ENCODE measurements at regions not wholly inside any gene's neighbourhood (a gene's known extent, or its start where the extent isn't known, plus 50 kb on each side); places are given as distances from the start of the nearest gene placed in this dataset.

DNA sequence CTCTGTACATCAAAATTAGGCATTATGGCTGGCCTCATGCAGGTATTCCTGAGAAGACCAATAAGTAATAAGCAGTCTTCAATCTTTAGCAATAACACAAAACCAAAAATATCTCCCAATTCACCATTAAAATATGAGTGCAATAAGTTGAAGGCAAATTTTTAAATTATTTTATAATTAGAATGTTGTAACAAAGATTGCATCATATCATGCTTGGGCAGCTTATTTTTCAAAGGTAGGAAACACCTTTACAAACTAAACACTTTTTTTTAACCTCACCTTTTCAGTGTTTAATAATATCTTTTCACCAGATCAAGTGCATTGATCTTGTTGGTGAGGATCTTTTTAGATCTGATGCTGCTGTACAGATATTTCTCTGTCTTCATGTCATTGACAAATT, 592.9 kb upstream of the PITX2 start:
- H3K36me3 ChIP-seq (replicated peaks), result no peaks in the 10 kb centered on the region
- no peaks in the 10 kb centered on the region for H3K27me3 ChIP-seq (replicated peaks)
- no peak for DNase-seq
- TF ChIP-seq, protein P1, sequence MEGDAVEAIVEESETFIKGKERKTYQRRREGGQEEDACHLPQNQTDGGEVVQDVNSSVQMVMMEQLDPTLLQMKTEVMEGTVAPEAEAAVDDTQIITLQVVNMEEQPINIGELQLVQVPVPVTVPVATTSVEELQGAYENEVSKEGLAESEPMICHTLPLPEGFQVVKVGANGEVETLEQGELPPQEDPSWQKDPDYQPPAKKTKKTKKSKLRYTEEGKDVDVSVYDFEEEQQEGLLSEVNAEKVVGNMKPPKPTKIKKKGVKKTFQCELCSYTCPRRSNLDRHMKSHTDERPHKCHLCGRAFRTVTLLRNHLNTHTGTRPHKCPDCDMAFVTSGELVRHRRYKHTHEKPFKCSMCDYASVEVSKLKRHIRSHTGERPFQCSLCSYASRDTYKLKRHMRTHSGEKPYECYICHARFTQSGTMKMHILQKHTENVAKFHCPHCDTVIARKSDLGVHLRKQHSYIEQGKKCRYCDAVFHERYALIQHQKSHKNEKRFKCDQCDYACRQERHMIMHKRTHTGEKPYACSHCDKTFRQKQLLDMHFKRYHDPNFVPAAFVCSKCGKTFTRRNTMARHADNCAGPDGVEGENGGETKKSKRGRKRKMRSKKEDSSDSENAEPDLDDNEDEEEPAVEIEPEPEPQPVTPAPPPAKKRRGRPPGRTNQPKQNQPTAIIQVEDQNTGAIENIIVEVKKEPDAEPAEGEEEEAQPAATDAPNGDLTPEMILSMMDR (IDR thresholded peaks at IDR 0.05; ENCODE audit: low read depth, low read length, missing control alignments), result no peak
- no peak overlapping the region for H3K4me3 ChIP-seq (ENCODE audit: low read depth, low read length)
- in situ Hi-C loops (cut with HindIII; ENCODE audit: low pct_ligation_motif_present, low sequenced_read_pairs), result no loop called here
- H3K27ac ChIP-seq, result no peak overlapping the region

DNA sequence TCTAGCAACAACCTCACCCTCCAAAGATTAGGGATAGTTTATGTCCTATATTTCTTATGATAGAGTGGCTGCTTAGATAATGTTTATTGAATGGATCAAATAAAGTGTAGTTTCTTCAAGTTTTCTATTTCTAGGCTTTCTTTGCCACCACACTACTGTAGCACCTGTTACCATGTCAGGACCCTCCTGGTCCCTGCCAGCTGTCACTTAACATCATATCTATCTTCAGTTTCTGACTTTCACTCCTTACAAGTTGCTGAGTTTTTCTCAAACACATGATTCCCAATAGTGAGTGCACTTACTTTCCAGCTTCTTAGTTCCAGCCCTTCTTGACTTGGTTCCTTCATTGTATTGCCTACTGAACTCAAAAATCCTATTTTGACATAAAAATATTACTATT, 593.9 kb upstream of the PITX2 start:
- Histone ChIP-seq H3K4me3 (ENCODE audit: low read depth, low read length) (no peak overlapping the region), H3K36me3 (replicated peaks) (no peaks in the 10 kb centered on the region), H3K27ac (no peak overlapping the region), H3K27me3 (replicated peaks) (no peaks in the 10 kb centered on the region)
- no peak for DNase-seq
- in situ Hi-C loops (cut with HindIII; ENCODE audit: low pct_ligation_motif_present, low sequenced_read_pairs), result no loop called here
- TF ChIP-seq, protein P1 (IDR thresholded peaks at IDR 0.05; ENCODE audit: low read depth, low read length, missing control alignments), result no peak

DNA sequence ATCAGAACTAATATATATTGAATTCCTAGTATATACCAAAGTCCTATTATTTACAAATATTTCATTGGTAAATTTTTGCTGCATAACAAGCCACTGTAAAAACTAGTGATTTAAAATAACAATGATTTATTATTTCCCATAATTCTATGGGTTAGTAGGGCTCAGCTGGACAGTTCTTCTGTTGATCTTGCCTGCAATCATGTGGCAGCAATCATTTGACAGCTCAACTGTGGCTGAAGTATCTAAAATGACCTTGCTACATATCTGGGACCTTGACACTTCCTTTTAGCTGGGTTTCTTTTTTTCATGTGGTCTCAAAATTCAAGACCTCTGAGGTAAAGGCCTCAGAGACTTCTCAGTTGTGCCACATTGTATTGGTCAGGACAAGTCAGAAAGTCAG, 598.5 kb upstream of the PITX2 start:
- Histone ChIP-seq H3K27ac (no peak overlapping the region), H3K27me3 (replicated peaks) (no peaks in the 10 kb centered on the region), H3K4me3 (ENCODE audit: low read depth, low read length) (no peak overlapping the region), H3K36me3 (replicated peaks) (no peaks in the 10 kb centered on the region)
- no peak for DNase-seq
- in situ Hi-C loops (cut with HindIII; ENCODE audit: low pct_ligation_motif_present, low sequenced_read_pairs), result no loop called here
- TF ChIP-seq, protein P1 (IDR thresholded peaks at IDR 0.05; ENCODE audit: low read depth, low read length, missing control alignments), result no peak

DNA sequence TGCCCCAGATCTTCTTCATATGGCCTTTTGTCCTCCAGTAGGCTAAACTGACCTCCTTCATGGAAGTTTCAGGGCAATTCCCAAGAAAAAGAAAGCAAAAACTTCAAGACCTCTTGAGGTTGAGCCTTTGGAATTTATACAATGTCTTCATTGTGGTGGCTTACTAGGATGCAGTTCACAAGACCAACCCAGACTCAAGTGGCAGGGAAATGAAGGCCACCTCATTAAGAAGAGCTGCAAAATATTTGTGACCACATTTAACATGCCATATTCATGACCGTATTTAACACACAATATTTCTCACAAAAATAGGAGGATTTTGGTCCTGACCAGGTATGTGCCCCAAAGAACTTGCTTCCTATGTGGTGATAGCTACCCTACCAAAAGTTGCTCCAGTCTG, 605.5 kb upstream of the PITX2 start:
- no peaks in the 10 kb centered on the region for H3K27me3 ChIP-seq (replicated peaks)
- no peaks in the 10 kb centered on the region for H3K36me3 ChIP-seq (replicated peaks)
- no peak overlapping the region for H3K4me3 ChIP-seq (ENCODE audit: low read depth, low read length)
- in situ Hi-C loops (cut with HindIII; ENCODE audit: low pct_ligation_motif_present, low sequenced_read_pairs), result no loop called here
- no peak for DNase-seq
- TF ChIP-seq, protein P1 (IDR thresholded peaks at IDR 0.05; ENCODE audit: low read depth, low read length, missing control alignments), result no peak
- no peak overlapping the region for H3K27ac ChIP-seq

DNA sequence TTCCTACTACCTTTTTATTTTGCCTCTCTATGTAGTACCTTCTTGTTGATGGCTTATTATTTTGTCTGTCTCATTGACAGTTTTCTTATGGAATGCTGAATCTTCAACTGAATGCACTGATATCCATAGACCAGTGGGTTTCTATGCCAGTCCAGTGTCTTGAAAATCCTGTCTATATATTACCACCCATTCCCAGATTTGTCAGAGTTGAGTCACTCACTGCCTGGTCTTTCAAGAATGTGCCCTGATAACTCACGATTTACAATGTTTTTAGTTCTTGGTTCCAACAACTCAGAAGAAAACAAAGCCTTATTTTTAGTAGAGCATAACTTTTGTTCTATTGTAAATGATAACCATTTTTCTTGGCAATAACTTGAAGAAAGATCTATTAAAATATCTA, 606.0 kb upstream of the PITX2 start:
- no peaks in the 10 kb centered on the region for H3K27me3 ChIP-seq (replicated peaks)
- DNase-seq, result no peak
- H3K36me3 ChIP-seq (replicated peaks), result no peaks in the 10 kb centered on the region
- no peak overlapping the region for H3K4me3 ChIP-seq (ENCODE audit: low read depth, low read length)
- TF ChIP-seq, protein P1 (IDR thresholded peaks at IDR 0.05; ENCODE audit: low read depth, low read length, missing control alignments), result no peak
- in situ Hi-C loops (cut with HindIII; ENCODE audit: low pct_ligation_motif_present, low sequenced_read_pairs), result no loop called here
- no peak overlapping the region for H3K27ac ChIP-seq

DNA sequence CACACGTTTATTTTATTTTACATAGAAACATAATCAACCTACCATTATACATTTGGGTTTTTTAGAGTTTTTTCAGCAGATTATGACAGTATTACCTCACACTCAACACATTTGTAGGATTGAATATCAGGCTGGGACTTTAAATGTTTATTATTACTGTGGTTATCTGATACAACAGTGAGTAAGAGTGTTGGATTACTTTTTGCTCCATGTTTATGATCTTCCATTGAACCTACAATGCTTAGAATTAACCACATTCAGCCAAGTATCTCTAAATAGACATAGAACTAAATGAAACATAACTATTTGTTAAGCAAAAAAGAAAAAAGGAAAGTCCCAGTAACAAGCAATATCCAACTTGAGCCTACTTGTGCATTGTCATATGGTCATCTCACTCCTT, 607.4 kb upstream of the PITX2 start:
- Histone ChIP-seq H3K36me3 (replicated peaks) (no peaks in the 10 kb centered on the region), H3K27me3 (replicated peaks) (no peaks in the 10 kb centered on the region), H3K27ac (no peak overlapping the region), H3K4me3 (ENCODE audit: low read depth, low read length) (no peak overlapping the region)
- TF ChIP-seq, protein P1 (IDR thresholded peaks at IDR 0.05; ENCODE audit: low read depth, low read length, missing control alignments), result no peak
- no peak for DNase-seq
- in situ Hi-C loops (cut with HindIII; ENCODE audit: low pct_ligation_motif_present, low sequenced_read_pairs), result no loop called here

All from brain microvascular endothelial cell (primary cell).